ENCODE measurements at regions not wholly inside any gene's neighbourhood (a gene's known extent, or its start where the extent isn't known, plus 50 kb on each side); places are given as distances from the start of the nearest gene placed in this dataset.

GRCh38 chr16:56140645-56141044 lies 50.6 kb upstream of the GNAO1 start:
- no peaks in the 10 kb centered on the region for H3K9me3 ChIP-seq (ENCODE audit: control insufficient read depth, low read length)
- intact Hi-C loops (cut with DNase I) = no loop called here
- H3K4me1 ChIP-seq (ENCODE audit: control insufficient read depth, insufficient read depth, low read length) = no peaks in the 10 kb centered on the region
- no peak for DNase-seq
- ATAC-seq = no peak
- no peak overlapping the region for H3K27ac ChIP-seq (ENCODE audit: low read length)
- H3K27me3 ChIP-seq (ENCODE audit: control insufficient read depth, insufficient read depth) = no peaks in the 10 kb centered on the region
- no peak overlapping the region for H3K4me3 ChIP-seq (ENCODE audit: low read length)

DNA sequence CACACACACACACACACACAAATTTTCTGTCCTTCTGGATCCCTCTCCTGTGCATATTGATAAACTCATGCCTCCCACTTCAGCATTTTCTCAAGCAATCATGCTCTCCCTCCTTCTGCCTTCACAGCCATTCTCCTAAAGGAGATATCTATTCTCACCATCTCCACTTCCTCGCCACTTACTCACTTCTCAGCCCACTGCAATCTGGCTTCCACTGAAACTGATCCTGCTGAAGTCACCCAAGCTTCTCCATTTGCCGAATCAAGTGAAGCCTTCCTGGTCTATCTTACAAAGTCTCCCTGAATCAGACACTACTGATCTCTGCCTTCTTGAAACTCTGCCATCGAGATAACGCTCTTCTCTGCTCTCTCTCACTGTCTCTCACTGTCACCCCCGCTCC lies 54.0 kb upstream of the GNAO1 start:
- Histone ChIP-seq H3K4me1 (ENCODE audit: control insufficient read depth, insufficient read depth, low read length) (no peaks in the 10 kb centered on the region), H3K27ac (ENCODE audit: low read length) (no peak overlapping the region), H3K9me3 (ENCODE audit: control insufficient read depth, low read length) (no peaks in the 10 kb centered on the region), H3K27me3 (ENCODE audit: control insufficient read depth, insufficient read depth) (no peaks in the 10 kb centered on the region), H3K4me3 (ENCODE audit: low read length) (no peak overlapping the region)
- DNase-seq = no peak
- WGBS = 47% methylated on average over 5 of the region's 5 CpGs
- no peak for ATAC-seq
- intact Hi-C loops (cut with DNase I) = no loop called here

DNA sequence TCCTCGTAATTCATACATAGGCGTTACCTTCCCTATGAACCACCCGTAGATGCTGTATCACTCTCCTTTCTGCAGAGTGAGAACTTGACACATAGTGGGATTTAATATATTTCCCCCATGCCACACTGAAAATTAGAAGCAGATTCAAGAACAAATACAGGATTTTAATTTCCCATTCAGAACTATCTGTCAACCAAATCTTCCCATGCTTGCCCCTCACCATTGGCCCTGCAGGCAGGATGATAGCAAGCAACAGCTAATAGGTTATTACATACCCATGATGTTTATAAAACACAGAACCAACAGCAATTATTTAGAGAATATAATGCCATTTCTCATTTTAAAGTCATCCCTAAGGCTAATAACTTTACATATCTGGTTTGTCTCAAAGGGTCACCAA lies 55.0 kb upstream of the GNAO1 start:
- no peaks in the 10 kb centered on the region for H3K4me1 ChIP-seq (ENCODE audit: control insufficient read depth, insufficient read depth, low read length)
- no peak overlapping the region for H3K27ac ChIP-seq (ENCODE audit: low read length)
- 85% methylated on average over 3 of the region's 3 CpGs for WGBS
- no peaks in the 10 kb centered on the region for H3K9me3 ChIP-seq (ENCODE audit: control insufficient read depth, low read length)
- intact Hi-C loops (cut with DNase I) = no loop called here
- no peak overlapping the region for H3K4me3 ChIP-seq (ENCODE audit: low read length)
- DNase-seq = no peak
- no peaks in the 10 kb centered on the region for H3K27me3 ChIP-seq (ENCODE audit: control insufficient read depth, insufficient read depth)
- ATAC-seq = no peak

- no peak overlapping the region for H3K27ac ChIP-seq (ENCODE audit: low read length)
- intact Hi-C loops (cut with DNase I) = no loop called here
- no peak for DNase-seq
- no peaks in the 10 kb centered on the region for H3K9me3 ChIP-seq (ENCODE audit: control insufficient read depth, low read length)
- 80% methylated on average over 1 of the region's 1 CpG for WGBS
- no peaks in the 10 kb centered on the region for H3K4me1 ChIP-seq (ENCODE audit: control insufficient read depth, insufficient read depth, low read length)
- no peak for ATAC-seq
- no peaks in the 10 kb centered on the region for H3K27me3 ChIP-seq (ENCODE audit: control insufficient read depth, insufficient read depth)
- no peak overlapping the region for H3K4me3 ChIP-seq (ENCODE audit: low read length)
Observed at GRCh38 chr16:56134790-56135189, 56.5 kb upstream of the GNAO1 start.

DNA sequence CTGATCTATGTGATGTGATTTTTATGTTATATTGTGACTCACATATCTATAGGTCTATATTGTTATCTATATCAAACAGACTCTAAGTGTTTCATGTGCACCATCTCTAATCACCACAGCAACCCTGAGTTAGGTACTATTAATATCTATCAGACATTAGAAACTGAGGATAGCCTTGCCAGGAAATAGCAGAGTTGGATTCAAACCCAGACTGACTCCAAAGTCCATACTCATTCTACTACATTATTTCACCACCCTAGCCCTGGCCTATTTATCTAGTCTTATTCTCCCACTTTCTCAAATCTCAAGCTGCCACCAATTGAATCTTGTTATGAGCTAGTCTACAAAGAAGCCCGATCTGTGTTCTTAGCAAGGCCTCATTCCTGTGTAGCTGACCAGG lies 65.4 kb upstream of the GNAO1 start:
- H3K9me3 ChIP-seq (ENCODE audit: control insufficient read depth, low read length) = no peaks in the 10 kb centered on the region
- no peak overlapping the region for H3K4me3 ChIP-seq (ENCODE audit: low read length)
- no peak for DNase-seq
- H3K27ac ChIP-seq (ENCODE audit: low read length) = no peak overlapping the region
- WGBS = 88% methylated on average over 1 of the region's 1 CpG
- intact Hi-C loops (cut with DNase I) = no loop called here
- no peaks in the 10 kb centered on the region for H3K27me3 ChIP-seq (ENCODE audit: control insufficient read depth, insufficient read depth)
- no peaks in the 10 kb centered on the region for H3K4me1 ChIP-seq (ENCODE audit: control insufficient read depth, insufficient read depth, low read length)
- ATAC-seq = no peak

GRCh38 chr16:56122251-56122650 lies 69.0 kb upstream of the GNAO1 start:
- WGBS = 96% methylated on average over 2 of the region's 2 CpGs
- H3K4me3 ChIP-seq (ENCODE audit: low read length) = no peak overlapping the region
- no peaks in the 10 kb centered on the region for H3K4me1 ChIP-seq (ENCODE audit: control insufficient read depth, insufficient read depth, low read length)
- no peak for DNase-seq
- intact Hi-C loops (cut with DNase I) = no loop called here
- no peak overlapping the region for H3K27ac ChIP-seq (ENCODE audit: low read length)
- H3K9me3 ChIP-seq (ENCODE audit: control insufficient read depth, low read length) = no peaks in the 10 kb centered on the region
- H3K27me3 ChIP-seq (ENCODE audit: control insufficient read depth, insufficient read depth) = no peaks in the 10 kb centered on the region
- ATAC-seq = no peak

- no peaks in the 10 kb centered on the region for H3K9me3 ChIP-seq (ENCODE audit: control insufficient read depth, low read length)
- WGBS = 95% methylated on average over 2 of the region's 2 CpGs
Observed at GRCh38 chr16:56121156-56121500, 70.2 kb upstream of the GNAO1 start.

DNA sequence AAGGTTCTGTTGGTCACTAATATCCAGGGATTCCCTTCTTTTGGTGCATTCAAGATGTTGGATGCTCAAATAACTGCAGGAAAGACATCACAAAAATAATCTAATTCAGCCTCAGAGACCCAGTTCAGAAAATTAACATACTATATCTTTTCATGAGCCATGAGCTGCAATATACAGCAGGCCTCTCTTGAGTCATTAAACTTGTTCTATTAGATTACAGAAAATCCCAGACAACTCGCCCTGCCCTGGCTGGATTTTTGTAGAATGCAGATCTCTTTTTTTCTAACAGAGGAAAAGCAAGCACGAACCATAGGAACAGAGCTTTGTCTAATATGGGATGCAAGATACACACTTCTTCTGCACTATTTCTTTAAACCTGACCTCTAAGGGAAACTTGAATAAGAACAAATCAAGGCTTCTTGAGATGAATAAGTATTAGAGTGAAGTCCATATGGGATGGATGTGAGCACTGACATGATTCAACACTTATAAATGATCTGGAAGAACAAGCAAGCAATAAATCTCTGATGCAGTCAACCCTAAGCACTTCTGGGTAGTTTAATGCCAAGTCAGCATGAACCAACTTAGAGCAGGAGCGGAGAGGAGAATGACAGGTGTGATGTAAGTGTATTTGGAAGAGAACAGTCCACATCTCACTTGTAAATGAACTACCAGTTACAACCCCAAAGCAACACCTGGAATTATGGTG lies 70.7 kb upstream of the GNAO1 start:
- WGBS = 88% methylated on average over 3 of the region's 3 CpGs
- DNase-seq (no peak), ATAC-seq (no peak)
- Histone ChIP-seq H3K27me3 (ENCODE audit: control insufficient read depth, insufficient read depth) (no peaks in the 10 kb centered on the region), H3K4me3 (ENCODE audit: low read length) (no peak overlapping the region), H3K9me3 (ENCODE audit: control insufficient read depth, low read length) (no peaks in the 10 kb centered on the region), H3K27ac (ENCODE audit: low read length) (no peak overlapping the region), H3K4me1 (ENCODE audit: control insufficient read depth, insufficient read depth, low read length) (no peaks in the 10 kb centered on the region)
- intact Hi-C loops (cut with DNase I) = no loop called here

More at GRCh38 chr16:56121156-56121500, 70.2 kb upstream of the GNAO1 start:
- Histone ChIP-seq H3K4me3 (ENCODE audit: low read length) (no peak overlapping the region), H3K27ac (ENCODE audit: low read length) (no peak overlapping the region), H3K27me3 (ENCODE audit: control insufficient read depth, insufficient read depth) (no peaks in the 10 kb centered on the region), H3K4me1 (ENCODE audit: control insufficient read depth, insufficient read depth, low read length) (no peaks in the 10 kb centered on the region)
- intact Hi-C loops (cut with DNase I) = no loop called here
- DNase-seq (no peak), ATAC-seq (no peak)

- no peak overlapping the region for H3K4me3 ChIP-seq (ENCODE audit: low read length)
- DNase-seq = no peak
- ATAC-seq = no peak
- intact Hi-C loops (cut with DNase I) = no loop called here
- 66% methylated on average over 2 of the region's 2 CpGs for WGBS
- no peaks in the 10 kb centered on the region for H3K9me3 ChIP-seq (ENCODE audit: control insufficient read depth, low read length)
- no peaks in the 10 kb centered on the region for H3K4me1 ChIP-seq (ENCODE audit: control insufficient read depth, insufficient read depth, low read length)
- H3K27ac ChIP-seq (ENCODE audit: low read length) = no peak overlapping the region
- H3K27me3 ChIP-seq (ENCODE audit: control insufficient read depth, insufficient read depth) = no peaks in the 10 kb centered on the region
Observed at GRCh38 chr16:56119133-56119532, 72.2 kb upstream of the GNAO1 start.

DNA sequence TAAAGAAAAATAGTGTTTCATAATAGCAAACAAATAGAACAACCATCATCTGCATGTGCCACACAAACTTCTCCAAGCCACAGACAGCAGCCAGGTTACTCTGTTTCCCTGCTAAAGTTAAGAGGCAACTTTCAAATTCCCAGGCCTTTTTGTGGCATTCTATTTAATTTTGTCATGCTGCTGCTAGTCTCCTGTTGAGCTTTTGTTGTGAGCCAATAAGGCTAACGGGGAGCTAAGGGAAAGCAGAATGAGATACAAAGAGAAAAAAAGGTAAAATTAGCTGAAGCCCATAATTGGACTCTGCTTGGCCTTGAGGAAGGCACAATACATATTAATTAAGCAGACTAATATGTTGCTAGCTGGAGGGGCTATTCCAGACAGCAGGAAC lies 74.7 kb upstream of the GNAO1 start:
- Histone ChIP-seq H3K27ac (ENCODE audit: low read length) (no peak overlapping the region), H3K9me3 (ENCODE audit: control insufficient read depth, low read length) (no peaks in the 10 kb centered on the region), H3K4me3 (ENCODE audit: low read length) (no peak overlapping the region), H3K4me1 (ENCODE audit: control insufficient read depth, insufficient read depth, low read length) (peaks cover 4% of the 10 kb centered on the region), H3K27me3 (ENCODE audit: control insufficient read depth, insufficient read depth) (no peaks in the 10 kb centered on the region)
- WGBS = 54% methylated on average over 1 of the region's 1 CpG
- ATAC-seq (no peak), DNase-seq (no peak)
- intact Hi-C loops (cut with DNase I) = no loop called here

DNA sequence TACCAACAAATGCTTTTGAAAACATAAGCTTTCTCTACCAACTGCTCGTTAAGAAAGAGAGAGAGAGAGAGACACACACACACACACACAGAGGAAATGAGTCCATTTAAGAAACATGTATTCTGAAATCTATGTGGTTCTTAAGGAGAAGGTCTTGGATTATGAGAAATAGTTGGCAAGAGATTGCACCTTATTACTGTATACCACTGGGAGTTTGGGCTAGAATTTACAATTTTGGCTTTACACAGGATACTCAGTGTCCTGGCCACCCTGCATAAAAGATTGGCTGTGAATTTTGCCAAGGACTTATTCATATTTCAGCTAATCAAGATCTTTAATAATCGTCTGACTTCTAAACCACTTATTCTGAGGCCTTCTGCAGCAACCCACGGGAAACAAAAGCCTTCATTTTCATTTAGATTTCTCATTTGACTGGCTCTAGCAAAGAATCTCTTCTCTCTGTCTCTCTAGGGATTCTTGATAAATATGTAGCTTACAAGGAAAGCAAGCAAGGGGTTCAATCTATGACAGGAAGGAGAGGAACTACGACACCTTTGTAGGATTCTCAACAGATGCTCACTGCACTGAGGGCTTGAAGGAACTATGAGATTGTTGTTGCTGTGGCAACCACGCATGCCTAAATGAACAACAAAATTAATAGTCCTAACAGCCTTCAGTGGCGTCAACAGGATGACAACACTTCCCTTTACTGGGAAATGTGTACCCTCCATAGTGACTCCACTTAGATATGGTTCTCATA lies 75.3 kb upstream of the GNAO1 start:
- H3K27me3 ChIP-seq (ENCODE audit: control insufficient read depth, insufficient read depth) = no peaks in the 10 kb centered on the region
- no peak overlapping the region for H3K4me3 ChIP-seq (ENCODE audit: low read length)
- WGBS = 40% methylated on average over 6 of the region's 6 CpGs
- no peak overlapping the region for H3K27ac ChIP-seq (ENCODE audit: low read length)
- ATAC-seq (peak; percentile 54 to 64), DNase-seq (no peak)
- no peaks in the 10 kb centered on the region for H3K9me3 ChIP-seq (ENCODE audit: control insufficient read depth, low read length)
- H3K4me1 ChIP-seq (ENCODE audit: control insufficient read depth, insufficient read depth, low read length) = peaks cover 4% of the 10 kb centered on the region
- intact Hi-C loops (cut with DNase I) = no loop called here
